Ishikawa (cell line): ENCODE measurements at regions not wholly inside any gene's neighbourhood (a gene's known extent, or its start where the extent isn't known, plus 50 kb on each side); places are given as distances from the start of the nearest gene placed in this dataset.

Source experiments
- CEBPB ChIP-seq: IDR thresholded peaks from 2 replicates; pipeline ENCODE4 v1.6.1; 2012
- CREB1 ChIP-seq: IDR thresholded peaks from 2 replicates; pipeline ENCODE4 v1.6.1; 2012; ENCODE audit warnings: low read depth
- EGR1 ChIP-seq: IDR thresholded peaks from 2 replicates; pipeline ENCODE4 v1.6.1; 2012
- FOXM1 ChIP-seq: IDR thresholded peaks from 2 replicates; pipeline ENCODE4 v1.6.1; 2012; ENCODE audit warnings: low read depth, borderline replicate concordance
- MAX ChIP-seq: IDR thresholded peaks from 2 replicates; pipeline ENCODE4 v1.6.1; 2012
- RAD21 ChIP-seq: IDR thresholded peaks from 2 replicates; pipeline ENCODE4 v1.6.1; 2012; ENCODE audit warnings: low read depth
- REST ChIP-seq: IDR thresholded peaks from 2 replicates; pipeline ENCODE4 v1.6.1; 2012; ENCODE audit warnings: low read depth, mild to moderate bottlenecking
- TAF1 ChIP-seq: IDR thresholded peaks from 2 replicates; pipeline ENCODE4 v1.6.1; 2012; ENCODE audit warnings: low read depth, mild to moderate bottlenecking
- ZBTB7A ChIP-seq: IDR thresholded peaks from 2 replicates; pipeline ENCODE4 v1.6.1; 2012; ENCODE audit warnings: low read depth
- TF ChIP-seq, protein P1 (sequence below): IDR thresholded peaks from 2 replicates; pipeline ENCODE4 v1.6.1; 2012

GRCh38 chr3:14323401-14324223, 78.8 kb upstream of the SLC6A6 start:
- no peak for TF ChIP-seq EGR1
- TF ChIP-seq, protein P1, sequence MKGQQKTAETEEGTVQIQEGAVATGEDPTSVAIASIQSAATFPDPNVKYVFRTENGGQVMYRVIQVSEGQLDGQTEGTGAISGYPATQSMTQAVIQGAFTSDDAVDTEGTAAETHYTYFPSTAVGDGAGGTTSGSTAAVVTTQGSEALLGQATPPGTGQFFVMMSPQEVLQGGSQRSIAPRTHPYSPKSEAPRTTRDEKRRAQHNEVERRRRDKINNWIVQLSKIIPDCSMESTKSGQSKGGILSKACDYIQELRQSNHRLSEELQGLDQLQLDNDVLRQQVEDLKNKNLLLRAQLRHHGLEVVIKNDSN: no peak
- no peak for TF ChIP-seq MAX
- TF ChIP-seq CREB1: no peak
- no peak for TF ChIP-seq ZBTB7A
- TF ChIP-seq RAD21: no peak
- TF ChIP-seq REST: no peak
- no peak for TF ChIP-seq FOXM1
- TF ChIP-seq CEBPB: no peak
- TF ChIP-seq TAF1: no peak
